Left forelimb (tissue), 1 donor: ENCODE measurements at regions not wholly inside any gene's neighbourhood (a gene's known extent, or its start where the extent isn't known, plus 50 kb on each side); places are given as distances from the start of the nearest gene placed in this dataset.

Source experiments
- DNase-seq: peaks from one replicate; pipeline ENCODE4 v3.0.0-alpha.2; 2018; ENCODE audit warnings: low spot score

DNA sequence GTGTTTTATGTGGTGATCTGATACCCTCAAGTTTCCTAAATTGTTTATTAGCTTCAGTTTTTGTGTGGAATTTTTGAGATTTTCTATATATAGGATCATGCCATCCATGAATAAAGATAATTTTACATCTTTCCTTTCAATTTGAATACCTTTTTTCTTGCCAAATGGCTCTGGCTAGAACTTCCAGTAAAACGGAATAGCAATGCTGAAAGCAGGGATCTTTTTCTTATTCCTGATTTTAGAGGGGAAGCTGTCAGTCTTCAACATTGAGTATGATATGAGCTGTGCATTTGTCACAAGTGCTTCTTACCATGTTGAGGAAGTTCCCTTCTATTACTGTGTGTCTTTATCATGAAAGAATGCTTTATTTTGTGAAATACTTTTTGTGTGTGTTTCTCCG is 618.8 kb downstream of the FGF9 start:
- no peak for DNase-seq

- DNase-seq, result no peak
Observed at GRCh38 chr13:22298530-22298929, 627.7 kb downstream of the FGF9 start.

GRCh38 chr13:22311734-22312404 is 641.0 kb downstream of the FGF9 start:
- DNase-seq, result peak; percentile 78

DNA sequence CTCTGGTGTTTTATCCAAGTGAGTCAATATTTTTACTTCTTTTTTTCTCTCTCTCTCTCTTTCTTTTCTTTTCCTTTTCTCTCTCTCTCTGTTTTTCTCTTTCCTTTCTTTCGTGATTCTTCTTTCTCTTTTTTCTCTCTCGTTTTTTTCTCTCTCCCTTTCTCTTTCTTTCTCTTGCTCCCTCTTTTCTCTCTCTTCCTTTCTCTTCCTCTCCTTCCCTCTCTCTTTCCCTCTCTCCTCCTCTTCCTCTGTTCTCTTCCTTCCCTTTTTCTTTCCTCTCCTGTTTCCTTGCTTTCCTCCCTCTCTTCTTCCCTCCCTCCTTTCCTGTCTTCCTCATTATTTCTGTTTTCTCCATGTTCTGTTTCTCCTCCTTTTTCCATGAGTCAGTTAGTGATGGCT is 641.5 kb downstream of the FGF9 start:
- DNase-seq, result no peak

GRCh38 chr13:22316494-22317025 is 645.7 kb downstream of the FGF9 start:
- DNase-seq, result no peak

- DNase-seq, result no peak
Observed at GRCh38 chr13:22320991-22321390, 650.1 kb downstream of the FGF9 start.

DNA sequence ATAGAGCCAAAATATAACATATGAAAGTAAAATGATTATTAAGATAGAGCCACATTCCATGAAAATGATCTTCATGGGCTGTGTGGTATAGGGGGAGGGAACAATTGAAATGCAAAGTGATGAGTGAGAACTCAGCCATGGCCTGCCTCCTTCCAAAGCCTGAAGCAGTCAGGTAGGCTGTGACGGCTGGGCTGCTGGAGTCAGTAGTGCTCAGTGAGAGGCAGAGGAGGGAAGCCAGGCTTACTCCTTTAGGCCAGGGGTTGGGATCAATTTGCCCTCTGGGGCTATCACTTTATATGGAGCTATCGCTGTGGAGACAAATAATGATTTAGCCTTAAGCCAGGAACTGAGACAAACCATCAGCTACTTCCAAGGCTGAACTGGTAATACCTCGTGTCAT is 654.9 kb downstream of the FGF9 start:
- no peak for DNase-seq

DNA sequence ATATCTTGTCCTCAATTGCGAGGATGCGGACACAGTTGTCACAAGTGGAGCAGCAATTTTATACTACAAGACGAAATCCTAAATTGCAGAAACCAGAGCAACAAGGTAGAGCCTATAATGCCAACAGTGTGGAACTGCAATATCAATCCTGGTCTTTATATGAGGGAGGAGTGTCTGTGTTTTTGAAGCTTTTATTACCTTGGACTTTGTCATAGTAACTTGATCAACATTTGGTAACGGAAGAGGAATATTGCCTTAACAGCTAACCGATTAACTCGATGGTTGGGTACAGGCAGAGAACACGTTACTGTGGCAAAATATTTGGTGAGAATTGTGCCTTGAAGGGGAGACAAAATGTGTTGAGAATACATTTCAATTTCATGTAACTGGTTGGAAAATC is 661.5 kb downstream of the FGF9 start:
- DNase-seq, result no peak

DNA sequence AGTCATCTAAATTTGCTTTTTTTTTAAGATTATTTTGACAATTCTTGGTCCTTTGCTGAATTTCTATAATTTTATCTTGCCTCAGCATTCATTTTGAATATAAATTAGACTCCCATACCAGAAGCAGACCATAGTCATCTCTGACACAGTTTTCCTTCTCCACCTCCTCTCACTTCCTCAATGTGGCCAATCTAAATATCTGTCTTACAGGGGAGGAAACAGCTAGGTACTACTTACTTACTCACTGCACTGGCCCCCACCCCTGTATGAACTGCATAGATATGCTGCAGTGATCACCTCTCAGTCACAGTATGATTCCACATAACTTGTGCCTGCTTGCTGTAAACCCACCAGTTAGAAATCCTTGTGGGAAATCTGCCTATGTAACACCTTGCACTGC is 665.6 kb downstream of the FGF9 start:
- no peak for DNase-seq

GRCh38 chr13:22357132-22357531 is 686.3 kb downstream of the FGF9 start:
- DNase-seq, result no peak

GRCh38 chr13:22369090-22369489 is 698.2 kb downstream of the FGF9 start:
- no peak for DNase-seq

GRCh38 chr13:22369840-22370239 is 699.0 kb downstream of the FGF9 start:
- DNase-seq, result no peak

DNA sequence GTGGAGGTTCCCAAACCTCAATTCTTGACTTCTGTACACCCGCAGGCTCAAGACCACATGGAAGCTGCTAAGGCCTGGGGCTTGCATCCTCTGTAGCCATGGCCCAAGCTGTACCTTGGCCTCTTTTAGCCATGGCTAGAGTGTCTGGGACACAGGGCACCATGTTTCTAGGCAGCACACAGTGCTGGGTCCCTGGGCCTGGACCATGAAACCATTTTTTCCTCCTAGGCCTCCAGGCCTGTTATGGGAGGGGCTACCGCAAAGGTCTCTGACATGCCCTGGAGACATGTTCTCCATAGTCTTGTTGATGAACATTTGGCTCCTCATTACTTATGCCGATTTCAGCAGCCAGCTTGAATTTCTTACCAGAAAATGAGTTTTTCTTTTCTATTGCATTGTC is 701.4 kb downstream of the FGF9 start:
- DNase-seq, result no peak

- DNase-seq, result no peak
Observed at GRCh38 chr13:22375151-22375550, 704.3 kb downstream of the FGF9 start.

- no peak for DNase-seq
Observed at GRCh38 chr13:22387899-22388298, 717.0 kb downstream of the FGF9 start.

- DNase-seq, result no peak
Observed at GRCh38 chr13:22399801-22400420, 729.0 kb downstream of the FGF9 start.

DNA sequence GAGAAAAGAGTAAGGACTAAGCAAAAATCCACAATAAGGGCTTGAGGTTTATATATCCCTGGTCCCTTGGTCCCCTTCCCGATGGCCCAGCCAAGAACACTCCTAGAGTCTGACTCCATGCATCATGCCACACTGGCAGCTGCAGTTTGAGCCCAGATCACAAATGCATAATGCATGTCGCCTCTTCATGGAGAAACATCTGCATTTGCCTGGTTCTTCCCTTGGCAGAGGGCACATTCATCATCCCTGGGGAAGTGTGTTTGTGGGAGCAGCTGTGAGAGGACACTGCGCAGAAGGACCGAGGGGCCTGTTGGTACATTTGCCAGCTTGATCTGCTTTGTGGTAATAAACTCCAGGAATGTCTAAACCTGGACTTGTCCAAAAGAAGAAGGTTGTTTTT is 731.8 kb downstream of the FGF9 start:
- DNase-seq, result no peak

DNA sequence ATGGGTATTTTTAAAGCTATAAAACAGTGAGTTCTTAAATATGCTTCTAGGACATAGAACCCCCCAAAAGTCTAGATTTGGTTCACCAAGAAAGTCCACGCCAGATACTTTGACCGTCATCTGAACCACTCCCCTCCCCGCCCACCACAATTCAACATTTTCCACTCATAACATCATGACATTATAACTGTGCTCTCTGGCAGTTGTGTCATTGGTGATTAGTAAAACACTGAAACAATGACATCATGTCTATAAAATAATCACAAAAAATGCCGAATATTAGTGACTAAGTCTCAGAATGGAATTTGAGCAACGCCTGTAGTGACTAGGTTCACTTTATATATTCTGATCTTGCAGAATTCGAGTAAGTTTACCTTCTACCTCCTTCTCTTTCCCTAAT is 732.3 kb downstream of the FGF9 start:
- no peak for DNase-seq

DNA sequence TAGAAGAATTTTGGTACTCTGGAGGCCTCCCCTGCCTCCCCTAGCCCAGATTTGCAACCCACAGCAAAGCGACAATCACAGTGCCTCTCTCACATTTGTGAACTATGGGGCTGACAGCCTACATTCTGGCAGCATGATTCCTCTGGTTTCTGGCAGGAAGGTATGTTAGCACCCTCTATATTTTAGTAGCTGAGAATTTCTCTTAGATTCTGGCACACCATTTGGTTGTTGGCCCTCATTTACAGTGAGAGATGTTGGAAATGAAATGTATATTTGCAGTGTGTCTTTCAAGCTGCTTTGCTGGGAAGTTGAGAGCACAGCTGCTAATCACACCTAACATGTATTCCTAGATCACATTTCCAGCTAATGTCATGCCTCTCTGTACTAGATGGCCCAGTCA is 735.0 kb downstream of the FGF9 start:
- DNase-seq, result no peak

DNA sequence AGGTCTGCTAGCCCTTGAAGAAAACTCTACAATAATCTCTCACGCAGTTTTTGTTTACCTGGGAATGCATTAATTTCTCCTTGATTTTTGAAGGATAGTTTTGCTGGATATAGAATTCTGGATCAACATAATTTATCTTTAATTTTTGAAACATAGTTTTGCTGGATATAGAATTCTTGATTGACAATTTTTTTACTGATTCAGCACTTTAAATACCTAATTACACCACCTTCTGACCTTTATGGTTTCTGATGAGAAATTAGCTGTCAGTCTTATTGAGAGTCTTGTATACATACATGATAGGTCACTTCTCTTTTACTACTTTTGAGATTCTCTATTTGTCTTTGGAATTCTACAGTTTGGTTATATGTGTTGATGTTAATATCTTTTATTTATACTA is 741.6 kb downstream of the FGF9 start:
- DNase-seq, result no peak

- DNase-seq, result no peak
Observed at GRCh38 chr13:22422023-22422422, 751.1 kb downstream of the FGF9 start.

GRCh38 chr13:22422712-22423111 is 751.8 kb downstream of the FGF9 start:
- DNase-seq, result no peak

DNA sequence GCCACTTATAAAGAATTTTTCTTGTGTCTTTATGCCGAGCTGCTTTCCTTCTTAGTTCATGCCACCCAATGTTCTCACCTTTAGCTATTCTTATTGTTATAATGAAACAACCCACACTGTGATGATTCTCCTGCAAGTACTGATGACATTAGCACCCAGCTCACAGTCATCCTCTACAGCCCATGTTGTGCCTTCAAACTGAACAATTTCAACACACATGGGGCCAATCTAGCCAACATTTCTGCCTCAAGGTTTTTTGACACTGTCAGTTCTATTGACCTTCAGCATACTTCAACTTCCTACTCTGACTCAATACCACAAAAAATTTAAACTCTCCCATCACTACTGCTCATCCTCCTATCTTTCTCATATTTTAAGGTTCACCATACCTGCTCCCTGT is 752.4 kb downstream of the FGF9 start:
- no peak for DNase-seq

DNA sequence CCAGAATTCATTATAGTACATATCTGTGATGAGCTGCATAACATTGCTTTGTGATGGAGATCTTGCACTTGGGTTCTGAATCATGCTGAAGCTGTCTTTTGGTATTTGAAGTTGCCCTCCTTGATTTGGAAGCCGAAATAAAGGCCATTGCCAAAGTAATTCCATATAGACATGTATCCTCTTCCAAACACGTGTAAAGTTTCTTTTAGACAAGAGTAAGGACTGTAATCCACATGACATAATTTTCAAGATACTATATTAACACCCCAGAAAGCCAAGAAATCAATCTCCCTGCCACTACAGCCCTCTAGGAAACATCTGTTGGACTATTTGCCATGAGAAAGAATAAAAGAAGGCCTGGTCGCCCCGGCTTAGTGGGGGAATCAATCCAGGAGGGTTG is 754.2 kb downstream of the FGF9 start:
- no peak for DNase-seq
